H9 (cell line): ENCODE measurements at regions not wholly inside any gene's neighbourhood (a gene's known extent, or its start where the extent isn't known, plus 50 kb on each side); places are given as distances from the start of the nearest gene placed in this dataset.

Experiments used
- DNase-seq: peaks from one replicate; pipeline ENCODE4 v3.0.0-alpha.2; 2017
- H2AFZ ChIP-seq: one replicate; pipeline ENCODE4 v1.6.1; 2013; ENCODE audit warnings: mild to moderate bottlenecking, low read length, control low read depth, moderate library complexity
- H2AK5ac ChIP-seq: 2 replicates; pipeline ENCODE4 v1.6.1; 2013; ENCODE audit warnings: low read length, control low read depth, mixed read lengths; ENCODE audit not compliant: insufficient read length
- H2BK120ac ChIP-seq: one replicate; pipeline ENCODE4 v1.6.1; 2013; ENCODE audit warnings: low read depth, mild to moderate bottlenecking, low read length, control low read depth, inconsistent platforms; ENCODE audit not compliant: poor library complexity, severe bottlenecking
- H2BK12ac ChIP-seq: 2 replicates; pipeline ENCODE4 v1.6.1; 2013; ENCODE audit warnings: low read length, control low read depth, mixed read lengths, low read depth; ENCODE audit not compliant: insufficient read length
- H2BK15ac ChIP-seq: 2 replicates; pipeline ENCODE4 v1.6.1; 2013; ENCODE audit warnings: low read depth, low read length, control low read depth
- H2BK20ac ChIP-seq: one replicate; pipeline ENCODE4 v1.6.1; 2013; ENCODE audit warnings: low read depth, mild to moderate bottlenecking, low read length, control low read depth, inconsistent platforms; ENCODE audit not compliant: poor library complexity, severe bottlenecking
- H2BK5ac ChIP-seq: 2 replicates; pipeline ENCODE4 v1.6.1; 2013; ENCODE audit warnings: low read length, control low read depth, mixed read lengths; ENCODE audit not compliant: insufficient read length
- H3K14ac ChIP-seq: 2 replicates; pipeline ENCODE4 v1.6.1; 2013; ENCODE audit warnings: low read length, control low read depth; ENCODE audit not compliant: insufficient read depth
- H3K18ac ChIP-seq: 2 replicates; pipeline ENCODE4 v1.6.1; 2013; ENCODE audit warnings: low read depth, mild to moderate bottlenecking, mixed read lengths, low read length, control low read depth; ENCODE audit not compliant: insufficient read length
- H3K23ac ChIP-seq: 2 replicates; pipeline ENCODE4 v1.6.1; 2013; ENCODE audit warnings: low read length, control low read depth, mixed read lengths, low read depth; ENCODE audit not compliant: insufficient read length
- H3K23me2 ChIP-seq: 2 replicates; pipeline ENCODE4 v1.6.1; 2013; ENCODE audit warnings: low read depth, mild to moderate bottlenecking, mixed read lengths, low read length, control low read depth; ENCODE audit not compliant: insufficient read length, poor library complexity, severe bottlenecking
- H3K27ac ChIP-seq: 2 replicates; pipeline ENCODE4 v1.5.1; 2013; ENCODE audit warnings: low read length, control low read depth, mixed read lengths, low read depth; ENCODE audit not compliant: insufficient read length
- H3K27me3 ChIP-seq: 2 replicates; pipeline ENCODE4 v1.6.1; 2013; ENCODE audit warnings: low read length, control low read depth, inconsistent platforms; ENCODE audit not compliant: insufficient read depth
- H3K4ac ChIP-seq: 2 replicates; pipeline ENCODE4 v1.6.1; 2013; ENCODE audit warnings: low read depth, mild to moderate bottlenecking, control low read depth, inconsistent platforms, low read length, moderate library complexity
- H3K4me1 ChIP-seq: 2 replicates; pipeline ENCODE4 v1.6.1; 2013; ENCODE audit warnings: low read length, control low read depth, inconsistent platforms; ENCODE audit not compliant: insufficient read depth
- H3K4me2 ChIP-seq: 2 replicates; pipeline ENCODE4 v1.6.1; 2013; ENCODE audit warnings: low read length, control low read depth, mixed read lengths; ENCODE audit not compliant: insufficient read length, insufficient read depth
- H3K56ac ChIP-seq: 2 replicates; pipeline ENCODE4 v1.6.1; 2013; ENCODE audit warnings: low read depth, mild to moderate bottlenecking, mixed read lengths, low read length, control low read depth; ENCODE audit not compliant: insufficient read length
- H3K79me1 ChIP-seq: 2 replicates; pipeline ENCODE4 v1.6.1; 2013; ENCODE audit warnings: low read depth, mild to moderate bottlenecking, moderate library complexity, low read length, control low read depth, inconsistent platforms; ENCODE audit not compliant: insufficient read depth, poor library complexity, severe bottlenecking
- H3K79me2 ChIP-seq: 2 replicates; pipeline ENCODE4 v1.6.1; 2013; ENCODE audit warnings: low read length, control low read depth, inconsistent platforms; ENCODE audit not compliant: insufficient read depth
- H3K9ac ChIP-seq: 2 replicates; pipeline ENCODE4 v1.6.1; 2013; ENCODE audit warnings: low read length, control low read depth, mixed read lengths; ENCODE audit not compliant: insufficient read length; ENCODE audit errors: extremely low read depth
- H3K9me3 ChIP-seq: one replicate; pipeline ENCODE4 v1.6.1; 2013; ENCODE audit warnings: low read depth, low read length, inconsistent platforms; ENCODE audit not compliant: control insufficient read depth
- H3T11ph ChIP-seq: one replicate; pipeline ENCODE4 v1.6.1; 2013; ENCODE audit warnings: mild to moderate bottlenecking, low read length, control low read depth, inconsistent platforms
- H4K20me1 ChIP-seq: one replicate; pipeline ENCODE4 v1.6.1; 2013; ENCODE audit not compliant: control insufficient read depth, insufficient read length, insufficient read depth
- H4K5ac ChIP-seq: 2 replicates; pipeline ENCODE4 v1.6.1; 2013; ENCODE audit warnings: low read depth, mild to moderate bottlenecking, mixed read lengths, low read length, control low read depth; ENCODE audit not compliant: insufficient read length
- H4K8ac ChIP-seq: replicated peaks from 2 replicates; pipeline ENCODE4 v1.6.1; 2013; ENCODE audit warnings: low read length, control low read depth, mixed read lengths, low read depth; ENCODE audit not compliant: insufficient read length
- H4K91ac ChIP-seq: 2 replicates; pipeline ENCODE4 v1.6.1; 2013; ENCODE audit warnings: low read depth, mild to moderate bottlenecking, moderate library complexity, mixed read lengths, low read length, control low read depth; ENCODE audit not compliant: insufficient read length
- H3K27ac Mint-ChIP-seq, 3 experiments: 2 replicates in 2 of 3; 3 replicates in 1 of 3; pipeline ENCODE4 v1.8.0; 2020 to 2021; ENCODE audit warnings: mixed read lengths in 3 of 3, mild to moderate bottlenecking in 1 of 3, moderate library complexity in 1 of 3
- H3K27me3 Mint-ChIP-seq: 2 replicates; pipeline ENCODE4 v1.8.0; 2021; ENCODE audit warnings: low read depth, mild to moderate bottlenecking, moderate library complexity, mixed read lengths
- H3K36me3 Mint-ChIP-seq, 3 experiments: 2 replicates in 2 of 3; 3 replicates in 1 of 3; pipeline ENCODE4 v1.8.0; 2020 to 2021; ENCODE audit warnings: low read depth in 3 of 3, mixed read lengths in 3 of 3; ENCODE audit not compliant: insufficient read depth in 1 of 3
- H3K4me1 Mint-ChIP-seq, 2 experiments: 2 replicates each; pipeline ENCODE4 v1.8.0; 2020; ENCODE audit warnings: mixed read lengths in 2 of 2
- H3K4me3 Mint-ChIP-seq, 2 experiments: 2 replicates in 1 of 2; 3 replicates in 1 of 2; pipeline ENCODE4 v1.8.0; 2020 to 2021; ENCODE audit warnings: mild to moderate bottlenecking in 2 of 2, mixed read lengths in 2 of 2, moderate library complexity in 1 of 2
- H3K9me3 Mint-ChIP-seq, 2 experiments: 2 replicates in 1 of 2; 3 replicates in 1 of 2; pipeline ENCODE4 v1.8.0; 2020; ENCODE audit warnings: mild to moderate bottlenecking in 2 of 2, mixed read lengths in 2 of 2, moderate library complexity in 1 of 2
- CTCF ChIP-seq: fragments of 200-600 bp; sonication (generic); conservative IDR thresholded peaks from 3 replicates; pipeline ENCODE4 v1.8.0; 2021; ENCODE audit warnings: antibody characterized with exemption, mild to moderate bottlenecking
- WGBS: extraction: QIAGEN DNeasy Blood & Tissue Kit; methylation state at CpG from one replicate; pipeline ENCODE4 v1.1.7; 2013; ENCODE audit warnings: missing lambda C conversion rate, low lambda C conversion rate, mixed read lengths; ENCODE audit not compliant: insufficient read length; ENCODE audit errors: extremely low coverage; 5-methylcytosine and 5-hydroxymethylcytosine counted together

GRCh38 chr20:41938353-41938752, 320.2 kb upstream of the CHD6 start:
- Histone ChIP-seq H3K79me2 (no peaks in the 10 kb centered on the region), H2BK120ac (no peak overlapping the region), H2BK5ac (no peak overlapping the region), H3K4me1 (peaks cover 2% of the 10 kb centered on the region; the same call in 1 of the 2 replicates), H4K8ac (no peak overlapping the region), H3K23me2 (no peaks in the 10 kb centered on the region), H4K91ac (no peak overlapping the region), H3K9ac (no peak overlapping the region), H3K23ac (no peak overlapping the region), H3K27me3 (no peaks in the 10 kb centered on the region), H3K56ac (no peak overlapping the region), H3K18ac (no peak overlapping the region), H4K5ac (no peak overlapping the region), H2AK5ac (no peak overlapping the region), H3K4ac (no peak overlapping the region), H3K79me1 (no peaks in the 10 kb centered on the region), H4K20me1 (no peaks in the 10 kb centered on the region), H2BK15ac (no peak overlapping the region), H3T11ph (no peak overlapping the region), H2BK20ac (no peak overlapping the region), H3K27ac (no peak overlapping the region), H3K9me3 (no peaks in the 10 kb centered on the region), H2BK12ac (no peak overlapping the region), H3K14ac (no peak overlapping the region), H2AFZ (no peak overlapping the region), H3K4me2 (no peak overlapping the region)
- Mint-ChIP-seq H3K27ac (no peak overlapping the region), H3K4me1 (peaks cover 3 to 8% of the 10 kb centered on the region in 2 experiments), H3K36me3 (no peaks in the 10 kb centered on the region), H3K4me3 (no peak overlapping the region), H3K27me3 (no peaks in the 10 kb centered on the region), H3K9me3 (no peaks in the 10 kb centered on the region)
- no peak for TF ChIP-seq CTCF
- WGBS, result no CpG with 5 or more reads among the region's 2 CpGs
- DNase-seq, result no peak
